Tibial artery (tissue), 4 donors: ENCODE measurements at regions not wholly inside any gene's neighbourhood (a gene's known extent, or its start where the extent isn't known, plus 50 kb on each side); places are given as distances from the start of the nearest gene placed in this dataset.

Source experiments
- DNase-seq, 2 donors: peaks; one replicate each; pipeline ENCODE4 v3.0.0-alpha.2; 2019
- H3K27ac ChIP-seq, 2 donors: fragments of 200-600 bp; sonication (generic) in 1 of 2; 1 replicate in 1 of 2; 2 replicates in 1 of 2; pipeline ENCODE4 v1.5.1; 2018 to 2019; ENCODE audit warnings: mild to moderate bottlenecking in 1 of 2
- H3K27me3 ChIP-seq, 2 donors: fragments of 200-600 bp; sonication (generic) in 1 of 2; one replicate each; pipeline versions ENCODE4 v1.5.1 to v1.6.0; 2016 to 2019
- H3K36me3 ChIP-seq, 3 donors: fragments of 200-600 bp; sonication (generic) in 2 of 3; one replicate each; pipeline ENCODE4 v1.5.1; 2016 to 2019; ENCODE audit warnings: mild to moderate bottlenecking in 2 of 3
- H3K4me1 ChIP-seq, 4 donors: fragments of 200-600 bp; sonication (generic) in 2 of 4; 1 replicate in 3 of 4; 2 replicates in 1 of 4; pipeline ENCODE4 v1.5.1; 2016 to 2019
- H3K4me3 ChIP-seq, 2 donors: fragments of 200-600 bp; sonication (generic) in 1 of 2; 1 replicate in 1 of 2; 2 replicates in 1 of 2; pipeline ENCODE4 v1.5.1; 2018 to 2019; ENCODE audit warnings: mild to moderate bottlenecking in 2 of 2
- H3K9me3 ChIP-seq, 3 donors: fragments of 200-600 bp; sonication (generic) in 1 of 3; one replicate each; pipeline ENCODE4 v1.5.1; 2016 to 2019
- intact Hi-C: fragments of 100-400 bp; cut with DNase I; formaldehyde crosslinking; loops from one replicate; pipeline ENCODE4 v1.15.0; 2023; ENCODE audit warnings: low total_unique reads
- TF ChIP-seq, protein P1 (sequence below), 2 experiments: fragments of 200-600 bp in 1 of 2; fragments of 450-650 bp in 1 of 2; IDR thresholded peaks; one replicate each; pipeline ENCODE4 v1.5.1; 2017 to 2019; ENCODE audit warnings: antibody characterized with exemption in 2 of 2, mild to moderate bottlenecking in 1 of 2, moderate library complexity in 1 of 2

- no peaks in the 10 kb centered on the region for H3K36me3 ChIP-seq
- H3K9me3 ChIP-seq, result no peaks in the 10 kb centered on the region
- H3K27ac ChIP-seq, result no peak overlapping the region
- TF ChIP-seq, protein P1, sequence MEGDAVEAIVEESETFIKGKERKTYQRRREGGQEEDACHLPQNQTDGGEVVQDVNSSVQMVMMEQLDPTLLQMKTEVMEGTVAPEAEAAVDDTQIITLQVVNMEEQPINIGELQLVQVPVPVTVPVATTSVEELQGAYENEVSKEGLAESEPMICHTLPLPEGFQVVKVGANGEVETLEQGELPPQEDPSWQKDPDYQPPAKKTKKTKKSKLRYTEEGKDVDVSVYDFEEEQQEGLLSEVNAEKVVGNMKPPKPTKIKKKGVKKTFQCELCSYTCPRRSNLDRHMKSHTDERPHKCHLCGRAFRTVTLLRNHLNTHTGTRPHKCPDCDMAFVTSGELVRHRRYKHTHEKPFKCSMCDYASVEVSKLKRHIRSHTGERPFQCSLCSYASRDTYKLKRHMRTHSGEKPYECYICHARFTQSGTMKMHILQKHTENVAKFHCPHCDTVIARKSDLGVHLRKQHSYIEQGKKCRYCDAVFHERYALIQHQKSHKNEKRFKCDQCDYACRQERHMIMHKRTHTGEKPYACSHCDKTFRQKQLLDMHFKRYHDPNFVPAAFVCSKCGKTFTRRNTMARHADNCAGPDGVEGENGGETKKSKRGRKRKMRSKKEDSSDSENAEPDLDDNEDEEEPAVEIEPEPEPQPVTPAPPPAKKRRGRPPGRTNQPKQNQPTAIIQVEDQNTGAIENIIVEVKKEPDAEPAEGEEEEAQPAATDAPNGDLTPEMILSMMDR (IDR thresholded peaks at IDR 0.05), result no peak
- no peaks in the 10 kb centered on the region for H3K27me3 ChIP-seq
- no peak for DNase-seq
- H3K4me3 ChIP-seq, result no peak overlapping the region
- H3K4me1 ChIP-seq, result no peaks in the 10 kb centered on the region
- intact Hi-C loops, result loop anchor here (5.0 kb wide), 1 partner anchor 1262 kb away; no protein-coding TSS in a partner anchor
These were observed 273.8 kb downstream of the SLITRK6 start for GRCh38 chr13:85525411-85525810.

DNA sequence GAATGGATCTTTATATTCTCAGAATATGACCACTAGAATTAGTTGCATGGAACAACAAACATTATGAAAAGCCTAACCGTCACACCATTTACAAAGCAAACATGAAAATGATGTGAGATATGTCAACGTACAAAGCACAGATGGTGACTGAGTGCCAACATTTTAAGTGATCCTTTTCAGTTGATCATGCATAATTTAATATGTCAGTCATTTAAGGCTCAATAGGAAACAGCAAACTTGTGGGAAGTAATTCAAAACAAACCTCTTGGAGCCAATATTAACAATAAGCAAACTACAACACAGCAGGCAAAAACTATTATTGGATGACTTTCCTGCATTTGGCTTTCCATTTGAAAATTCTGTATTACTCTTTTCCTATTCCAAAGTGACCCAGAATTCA, 277.6 kb downstream of the SLITRK6 start:
- Histone ChIP-seq H3K4me1 (no peaks in the 10 kb centered on the region), H3K27ac (no peak overlapping the region), H3K27me3 (no peaks in the 10 kb centered on the region), H3K9me3 (no peaks in the 10 kb centered on the region), H3K4me3 (no peak overlapping the region), H3K36me3 (no peaks in the 10 kb centered on the region)
- intact Hi-C loops, result no loop called here
- TF ChIP-seq, protein P1 (IDR thresholded peaks at IDR 0.05), result no peak
- no peak for DNase-seq

- Histone ChIP-seq H3K36me3 (no peaks in the 10 kb centered on the region), H3K9me3 (no peaks in the 10 kb centered on the region), H3K4me1 (no peaks in the 10 kb centered on the region), H3K4me3 (no peak overlapping the region), H3K27ac (no peak overlapping the region), H3K27me3 (no peaks in the 10 kb centered on the region)
- intact Hi-C loops, result no loop called here
- no peak for DNase-seq
- TF ChIP-seq, protein P1 (IDR thresholded peaks at IDR 0.05), result no peak
These were observed 278.8 kb downstream of the SLITRK6 start for GRCh38 chr13:85520445-85520844.

DNA sequence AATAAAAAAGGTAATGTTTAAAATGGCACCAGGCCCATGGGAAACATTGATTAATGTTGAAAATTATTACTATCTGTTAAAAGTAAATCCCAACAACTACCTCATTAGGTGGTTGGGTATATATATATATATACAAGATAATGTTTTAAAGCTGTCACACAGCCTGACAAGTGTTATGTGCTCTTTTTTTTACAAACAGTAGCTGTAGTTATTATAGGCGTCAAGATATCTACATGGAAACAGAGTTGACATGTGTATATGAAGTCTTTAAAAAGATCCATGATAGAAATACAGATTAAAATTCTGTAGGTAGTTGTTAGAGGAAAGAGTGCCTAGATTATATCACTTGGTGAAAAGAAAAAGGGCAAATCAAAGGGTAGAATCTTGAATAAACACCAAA, 279.9 kb downstream of the SLITRK6 start:
- no peaks in the 10 kb centered on the region for H3K27me3 ChIP-seq
- H3K4me3 ChIP-seq, result no peak overlapping the region
- no peak overlapping the region for H3K27ac ChIP-seq
- H3K4me1 ChIP-seq, result no peaks in the 10 kb centered on the region
- H3K36me3 ChIP-seq, result no peaks in the 10 kb centered on the region
- no peak for DNase-seq
- H3K9me3 ChIP-seq, result no peaks in the 10 kb centered on the region
- intact Hi-C loops, result no loop called here
- TF ChIP-seq, protein P1 (IDR thresholded peaks at IDR 0.05), result no peak

GRCh38 chr13:85512421-85512820, 286.8 kb downstream of the SLITRK6 start:
- H3K36me3 ChIP-seq, result no peaks in the 10 kb centered on the region
- no peaks in the 10 kb centered on the region for H3K4me1 ChIP-seq
- TF ChIP-seq, protein P1 (IDR thresholded peaks at IDR 0.05), result no peak
- intact Hi-C loops, result no loop called here
- no peak overlapping the region for H3K27ac ChIP-seq
- no peak for DNase-seq
- no peaks in the 10 kb centered on the region for H3K9me3 ChIP-seq
- no peak overlapping the region for H3K4me3 ChIP-seq
- H3K27me3 ChIP-seq, result no peaks in the 10 kb centered on the region

- no peaks in the 10 kb centered on the region for H3K9me3 ChIP-seq
- H3K4me1 ChIP-seq, result no peaks in the 10 kb centered on the region
- H3K27me3 ChIP-seq, result no peaks in the 10 kb centered on the region
- no peak overlapping the region for H3K27ac ChIP-seq
- TF ChIP-seq, protein P1 (IDR thresholded peaks at IDR 0.05), result no peak
- DNase-seq, result no peak
- H3K4me3 ChIP-seq, result no peak overlapping the region
- intact Hi-C loops, result no loop called here
- H3K36me3 ChIP-seq, result no peaks in the 10 kb centered on the region
These were observed 289.7 kb downstream of the SLITRK6 start for GRCh38 chr13:85509512-85509911.
